B cell (primary cell): ENCODE measurements at regions not wholly inside any gene's neighbourhood (a gene's known extent, or its start where the extent isn't known, plus 50 kb on each side); places are given as distances from the start of the nearest gene placed in this dataset.

Source experiments
- ATAC-seq: fragments of 200-7000 bp; cut with Tn5 transposase; one replicate; pipeline ENCODE4 v1.10.0; 2021; ENCODE audit warnings: low read depth, mild to moderate bottlenecking, moderate number of reproducible peaks, moderate library complexity
- CTCF ChIA-PET: fragments of 350-600 bp; sonication (Branson Sonifier 250); formaldehyde crosslinking; loops from one replicate; lab custom pipeline; 2021; ENCODE audit warnings: antibody characterized with exemption, inconsistent platforms; lab: Charles Lee
- POLR2A ChIA-PET: fragments of 350-600 bp; sonication (Branson Sonifier 250); formaldehyde crosslinking; loops from one replicate; lab custom pipeline; 2021; ENCODE audit warnings: antibody characterized with exemption; lab: Charles Lee
- DNase-seq: peaks from one replicate; pipeline ENCODE4 v3.0.0; 2013
- H2AFZ ChIP-seq: 2 replicates; pipeline ENCODE4 v1.6.1; 2012; ENCODE audit warnings: mild to moderate bottlenecking, low read depth, low read length; ENCODE audit not compliant: insufficient read depth, poor library complexity, severe bottlenecking
- H3K27ac ChIP-seq, 2 donors: 1 replicate in 1 of 2; 2 replicates in 1 of 2; pipeline ENCODE4 v1.5.1; 2012 to 2013; ENCODE audit warnings: low read length in 2 of 2, mild to moderate bottlenecking in 2 of 2, moderate library complexity in 1 of 2
- H3K27me3 ChIP-seq, 4 experiments: fragments of 200-600 bp in 1 of 4; sonication (generic) in 1 of 4; replicated peaks in 1 of 4; 1 replicate in 2 of 4; 2 replicates in 2 of 4; pipeline versions ENCODE4 v1.6.1 to v1.7.0; 2013 to 2016; ENCODE audit warnings: low read length in 3 of 4, mild to moderate bottlenecking in 2 of 4, mixed read lengths in 1 of 4, moderate library complexity in 1 of 4; ENCODE audit not compliant: insufficient read depth in 4 of 4, control insufficient read depth in 3 of 4; ENCODE audit errors: control extremely low read depth in 1 of 4
- H3K36me3 ChIP-seq, 2 experiments: replicated peaks in 1 of 2; 1 replicate in 1 of 2; 2 replicates in 1 of 2; pipeline versions ENCODE4 v1.6.1 to v1.7.1; 2013; ENCODE audit warnings: low read length in 1 of 2; ENCODE audit not compliant: insufficient read depth in 2 of 2, control insufficient read depth in 1 of 2; ENCODE audit errors: control extremely low read depth in 1 of 2, extremely low read depth in 1 of 2
- H3K4me1 ChIP-seq, 2 donors: fragments of 200-600 bp in 1 of 2; sonication (generic) in 1 of 2; 1 replicate in 1 of 2; 2 replicates in 1 of 2; pipeline versions ENCODE4 v1.5.1 to v1.6.1; 2013 to 2017; ENCODE audit warnings: low read length in 2 of 2; ENCODE audit not compliant: control insufficient read depth in 2 of 2, insufficient read depth in 2 of 2
- H3K4me2 ChIP-seq: replicated peaks from 2 replicates; pipeline ENCODE3; 2012; ENCODE audit warnings: mild to moderate bottlenecking, low read depth, low read length; ENCODE audit not compliant: poor library complexity, severe bottlenecking
- H3K4me3 ChIP-seq, 5 experiments: fragments of 200-600 bp in 1 of 5; sonication (generic) in 1 of 5; 1 replicate in 3 of 5; 2 replicates in 2 of 5; pipeline versions ENCODE4 v1.5.1 to v1.7.0; 2011 to 2016; ENCODE audit warnings: low read length in 4 of 5, mild to moderate bottlenecking in 4 of 5, low read depth in 2 of 5, control low read depth in 1 of 5, moderate library complexity in 1 of 5; ENCODE audit not compliant: insufficient read depth in 1 of 5; ENCODE audit errors: control extremely low read depth in 1 of 5, extremely low read depth in 1 of 5
- H3K79me2 ChIP-seq: fragments of 200-600 bp; sonication (generic); one replicate; pipeline ENCODE4 v1.6.0; 2016; ENCODE audit warnings: low read length; ENCODE audit not compliant: control insufficient read depth, insufficient read depth
- H3K9ac ChIP-seq: fragments of 200-600 bp; sonication (generic); 2 replicates; pipeline ENCODE4 v1.6.1; 2017; ENCODE audit warnings: mild to moderate bottlenecking, low read length, moderate library complexity
- H3K9me3 ChIP-seq, 3 donors: one replicate each; pipeline versions ENCODE4 v1.6.1 to v1.7.1; 2013; ENCODE audit warnings: low read length in 2 of 3; ENCODE audit not compliant: control insufficient read depth in 2 of 3, insufficient read depth in 1 of 3; ENCODE audit errors: control extremely low read depth in 1 of 3
- H4K20me1 ChIP-seq: 2 replicates; pipeline ENCODE4 v1.6.0; 2012; ENCODE audit warnings: mild to moderate bottlenecking, low read length; ENCODE audit not compliant: insufficient read depth, control insufficient read depth, poor library complexity, severe bottlenecking
- H3K27ac Mint-ChIP-seq: one replicate; pipeline ENCODE4 v1.8.0; 2021; ENCODE audit warnings: mixed read lengths
- H3K27me3 Mint-ChIP-seq: one replicate; pipeline ENCODE4 v1.8.0; 2021; ENCODE audit warnings: mixed read lengths
- H3K4me1 Mint-ChIP-seq: one replicate; pipeline ENCODE4 v1.8.0; 2021; ENCODE audit warnings: mixed read lengths
- H3K4me3 Mint-ChIP-seq: one replicate; pipeline ENCODE4 v1.8.0; 2021; ENCODE audit warnings: mixed read lengths
- H3K9me3 Mint-ChIP-seq: one replicate; pipeline ENCODE4 v1.8.0; 2022; ENCODE audit warnings: mixed read lengths; ENCODE audit not compliant: insufficient read depth
- CTCF ChIP-seq: fragments of 200-600 bp; IDR thresholded peaks from one replicate; pipeline ENCODE4 v1.8.0; 2022; ENCODE audit warnings: antibody characterized with exemption, mild to moderate bottlenecking
- EZH2 ChIP-seq: IDR thresholded peaks from 2 replicates; pipeline ENCODE4 v1.6.1; 2012; ENCODE audit warnings: borderline replicate concordance, low read depth, mild to moderate bottlenecking, moderate library complexity, low read length; ENCODE audit not compliant: insufficient read depth, poor library complexity, severe bottlenecking
- WGBS: methylation state at CpG from one replicate; pipeline ENCODE4 v1.1.5; 2013; ENCODE audit warnings: missing lambda C conversion rate; ENCODE audit not compliant: insufficient coverage; 5-methylcytosine and 5-hydroxymethylcytosine counted together
- intact Hi-C: fragments of 100-400 bp; cut with micrococcal nuclease; formaldehyde crosslinking; loops from one replicate; pipeline ENCODE4 v1.10.0; 2022

- peaks cover 7% of the 10 kb centered on the region for H3K9me3 Mint-ChIP-seq
- H3K27me3 Mint-ChIP-seq, result no peaks in the 10 kb centered on the region
- Histone ChIP-seq H3K9ac (no peak overlapping the region), H4K20me1 (no peaks in the 10 kb centered on the region), H3K9me3 (peaks cover 0 to 16% (median 8%) of the 10 kb centered on the region in 3 donors), H3K36me3 (no peaks in the 10 kb centered on the region), H3K4me3 (no peak overlapping the region), H3K4me2 (peak overlapping the region; percentile 77), H3K27ac (peak overlapping the region in 1 of 2 donors; percentile 98), H3K79me2 (no peaks in the 10 kb centered on the region), H3K4me1 (peaks cover 55 to 59% of the 10 kb centered on the region in 2 donors), H2AFZ (no peak overlapping the region), H3K27me3 (no peaks in the 10 kb centered on the region)
- peak overlapping the region; percentile 99 for H3K27ac Mint-ChIP-seq
- CTCF ChIA-PET, result interaction anchor here (2.7 to 5.0 kb wide), 3 partner anchors 33 to 176 kb away, joined by 18 to 58 read pairs (median 55); no protein-coding TSS in a partner anchor
- H3K4me3 Mint-ChIP-seq, result peak overlapping the region; percentile 84
- no peak for DNase-seq
- intact Hi-C loops, result loop anchor here (1.0 to 5.0 kb wide), 4 partner anchors 69 to 288 kb away; partner anchors contain the start of gene DARS1
- WGBS, result 70% methylated on average over 2 of the region's 3 CpGs
- ATAC-seq, result no peak
- no peak for TF ChIP-seq CTCF
- TF ChIP-seq EZH2, result no peak
- H3K4me1 Mint-ChIP-seq, result peaks cover 63% of the 10 kb centered on the region
- POLR2A ChIA-PET, result interaction anchor here (1.2 to 5.2 kb wide), 7 partner anchors 17 to 88 kb away, joined by 5 to 218 read pairs (median 41); partner anchors contain the start of gene CXCR4
Observed at GRCh38 chr2:136205615-136206014, 87.7 kb upstream of the CXCR4 start.

- H3K4me1 Mint-ChIP-seq, result peaks cover 60% of the 10 kb centered on the region
- DNase-seq (no peak), ATAC-seq (no peak)
- peak overlapping the region; percentile 99 for H3K27ac Mint-ChIP-seq
- Histone ChIP-seq H2AFZ (no peak overlapping the region), H3K79me2 (no peaks in the 10 kb centered on the region), H3K27me3 (no peaks in the 10 kb centered on the region), H3K4me2 (no peak overlapping the region), H3K4me3 (no peak overlapping the region), H4K20me1 (no peaks in the 10 kb centered on the region), H3K4me1 (peaks cover 48 to 52% of the 10 kb centered on the region in 2 donors), H3K9ac (no peak overlapping the region), H3K36me3 (no peaks in the 10 kb centered on the region), H3K27ac (no peak overlapping the region), H3K9me3 (peaks cover 0 to 13% (median 8%) of the 10 kb centered on the region in 3 donors)
- intact Hi-C loops, result loop anchor here (5.0 kb wide), 1 partner anchor 288 kb away; no protein-coding TSS in a partner anchor
- CTCF ChIA-PET, result interaction anchor here (3.9 to 5.0 kb wide), 2 partner anchors 34 to 68 kb away, joined by 55 to 58 read pairs; no protein-coding TSS in a partner anchor
- 100% methylated on average over 1 of the region's 1 CpG for WGBS
- no peaks in the 10 kb centered on the region for H3K27me3 Mint-ChIP-seq
- peaks cover 4% of the 10 kb centered on the region for H3K9me3 Mint-ChIP-seq
- TF ChIP-seq EZH2 (no peak), CTCF (no peak)
- POLR2A ChIA-PET, result interaction anchor here (2.0 to 5.2 kb wide), 3 partner anchors 16 to 87 kb away, joined by 8 to 218 read pairs (median 112); partner anchors contain the start of gene CXCR4
- H3K4me3 Mint-ChIP-seq, result no peak overlapping the region
Observed at GRCh38 chr2:136204971-136205370, 87.0 kb upstream of the CXCR4 start.
